GM12878 (cell line): ENCODE measurements at regions not wholly inside any gene's neighbourhood (a gene's known extent, or its start where the extent isn't known, plus 50 kb on each side); places are given as distances from the start of the nearest gene placed in this dataset.

ENCODE experiments used
- ATAC-seq: fragments of 200-7000 bp; cut with Tn5 transposase; 3 replicates; pipeline ENCODE4 v1.9.1; 2020; ENCODE audit warnings: mild to moderate bottlenecking, moderate library complexity
- BruUV-seq: library from RNA; stranded (reverse); fragments of 400-500 nt; replicated peaks from 2 replicates; lab custom pipeline; 2021; lab: Mats Ljungman, UMichigan
- CTCF ChIA-PET: fragments of 300-600 bp; sonication (Branson Sonifier 250); formaldehyde crosslinking; extraction: SDS; loops from one replicate; lab custom pipeline; 2021; ENCODE audit warnings: inconsistent platforms; lab: Yijun Ruan, JAX
- POLR2A ChIA-PET: fragments of 350-600 bp; formaldehyde crosslinking; extraction: SDS; loops from one replicate; lab custom pipeline; 2021; ENCODE audit warnings: inconsistent platforms; lab: Charles Lee
- RAD21 ChIA-PET: fragments of 300-600 bp; sonication (Branson Sonifier 250); formaldehyde crosslinking; loops from one replicate; lab custom pipeline; 2023; ENCODE audit warnings: antibody characterized with exemption; ENCODE audit not compliant: unreplicated experiment; lab: Charles Lee
- SMC1A ChIA-PET: fragments of 300-600 bp; sonication (Branson Sonifier 250); formaldehyde crosslinking; loops from one replicate; lab custom pipeline; 2023; ENCODE audit not compliant: unreplicated experiment, uncharacterized antibody; lab: Charles Lee
- DNase-seq: peaks from one replicate; pipeline ENCODE4 v3.0.0-alpha.2; 2011; ENCODE audit warnings: low read depth, low spot score
- FAIRE-seq: peaks from 3 replicates; lab custom pipeline; 2011; peaks lifted over from hg19 to GRCh38; lab: Jason Lieb, UNC
- H2AFZ ChIP-seq: 2 replicates; pipeline ENCODE4 v1.6.0; 2011; ENCODE audit warnings: low read depth, low read length, control low read depth; ENCODE audit not compliant: control insufficient read depth
- H3K27ac ChIP-seq: 2 replicates; pipeline ENCODE4 v1.5.1; 2011; ENCODE audit warnings: control low read depth; ENCODE audit not compliant: control insufficient read depth, insufficient read depth
- H3K27me3 ChIP-seq, 2 experiments: replicated peaks in 1 of 2; 2 replicates each; pipeline versions ENCODE4 v1.6.0 to v1.6.1; 2011; ENCODE audit warnings: low read length in 1 of 2; ENCODE audit not compliant: control insufficient read depth in 2 of 2, insufficient read depth in 2 of 2
- H3K36me3 ChIP-seq, 2 experiments: 2 replicates each; pipeline ENCODE4 v1.5.1; 2011; ENCODE audit warnings: low read length in 1 of 2; ENCODE audit not compliant: control insufficient read depth in 2 of 2, insufficient read depth in 2 of 2
- H3K4me1 ChIP-seq: 2 replicates; pipeline ENCODE4 v1.6.1; 2011; ENCODE audit warnings: mild to moderate bottlenecking, low read length, moderate library complexity, mixed read lengths; ENCODE audit not compliant: control insufficient read depth, insufficient read depth
- H3K4me2 ChIP-seq: 2 replicates; pipeline ENCODE4 v1.6.0; 2011; ENCODE audit warnings: control low read depth; ENCODE audit not compliant: control insufficient read depth, insufficient read depth
- H3K4me3 ChIP-seq: fragments of 200-600 bp; sonication (generic); 2 replicates; pipeline ENCODE4 v1.5.1; 2016
- H3K79me2 ChIP-seq: 2 replicates; pipeline ENCODE4 v1.6.0; 2011; ENCODE audit warnings: low read length; ENCODE audit not compliant: control insufficient read depth, insufficient read depth
- H3K9ac ChIP-seq: 2 replicates; pipeline ENCODE4 v1.8.0; 2011; ENCODE audit warnings: low read length, control low read depth, mixed read lengths; ENCODE audit not compliant: control insufficient read depth, insufficient read depth
- H3K9me3 ChIP-seq: replicated peaks from 3 replicates; pipeline ENCODE4 v1.5.1; 2011; ENCODE audit warnings: mild to moderate bottlenecking, low read length; ENCODE audit not compliant: control insufficient read depth, insufficient read depth
- H4K20me1 ChIP-seq: 2 replicates; pipeline ENCODE4 v1.6.0; 2011; ENCODE audit not compliant: control insufficient read depth, insufficient read depth
- EP300 ChIP-seq, 2 experiments: fragments of 150-350 bp in 1 of 2; IDR thresholded peaks; 2 replicates each; pipeline ENCODE4 v1.6.1; 2011 to 2012; ENCODE audit warnings: low read depth in 2 of 2, low read length in 2 of 2, borderline replicate concordance in 1 of 2, improper control_type of control experiment in 1 of 2, inconsistent platforms in 1 of 2; ENCODE audit not compliant: control insufficient read depth in 1 of 2
- POLR2AphosphoS2 ChIP-seq: IDR thresholded peaks from 2 replicates; pipeline ENCODE4 v1.6.1; 2011; ENCODE audit warnings: low read depth, mild to moderate bottlenecking, low read length, improper control_type of control experiment, moderate library complexity
- POU2F2 ChIP-seq: IDR thresholded peaks from 3 replicates; pipeline ENCODE4 v1.6.1; 2011; ENCODE audit warnings: low read depth, mild to moderate bottlenecking, low read length, borderline replicate concordance
- WGBS: methylation state at CpG from one replicate; pipeline ENCODE4 v1.1.6; 2016; ENCODE audit warnings: low lambda C conversion rate; ENCODE audit not compliant: insufficient replicate concordance, insufficient coverage; ENCODE audit errors: missing lambda C conversion rate; 5-methylcytosine and 5-hydroxymethylcytosine counted together
- in situ Hi-C: fragments of 300-500 bp; cut with MboI; formaldehyde crosslinking; loops from 9 replicates; pipeline ENCODE4 v1.14.3; 2018; ENCODE audit warnings: mixed read lengths
- intact Hi-C: fragments of 100-400 bp; cut with micrococcal nuclease; formaldehyde crosslinking; loops from one replicate; pipeline ENCODE4 v1.14.2; 2022; ENCODE audit not compliant: unreplicated experiment
- TF ChIP-seq, protein P1 (sequence below): fragments of 450-650 bp; IDR thresholded peaks from 2 replicates; pipeline ENCODE4 v1.6.1; 2017; ENCODE audit warnings: mild to moderate bottlenecking, low read depth, inconsistent platforms; ENCODE audit not compliant: poor library complexity, severe bottlenecking
- TF ChIP-seq, protein P2 (sequence below), 3 experiments: IDR thresholded peaks in 2 of 3; conservative IDR thresholded peaks in 1 of 3; 2 replicates each; pipeline ENCODE4 v1.5.1; 2011; ENCODE audit warnings: low read depth in 3 of 3, low read length in 3 of 3, mild to moderate bottlenecking in 3 of 3, control low read depth in 2 of 3, moderate library complexity in 2 of 3, inconsistent platforms in 1 of 3, mixed read lengths in 1 of 3; ENCODE audit not compliant: control insufficient read depth in 2 of 3, insufficient read depth in 1 of 3; ENCODE audit errors: extremely low read depth in 1 of 3

DNA sequence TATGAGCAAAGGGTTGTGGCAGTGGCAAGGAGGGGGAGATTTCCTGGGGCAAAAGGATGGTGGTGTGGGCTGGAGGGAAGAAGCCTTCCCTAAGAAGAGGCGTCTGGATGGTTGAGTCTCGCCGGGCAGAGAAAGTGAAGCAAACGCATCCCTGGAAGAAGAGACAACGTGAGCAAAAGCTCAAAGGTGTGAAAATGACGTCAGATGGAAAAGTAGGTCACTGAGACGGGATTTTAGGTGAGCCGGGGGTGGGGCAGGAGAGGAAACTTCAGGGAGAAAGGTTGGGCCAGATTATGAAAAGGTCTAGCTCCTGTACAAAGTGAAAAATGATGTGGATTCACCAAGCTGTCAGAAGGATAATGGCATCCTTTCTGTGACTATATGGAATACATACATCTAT, 95.3 kb upstream of the KCNE2 start (continued):
- TF ChIP-seq, protein P1, sequence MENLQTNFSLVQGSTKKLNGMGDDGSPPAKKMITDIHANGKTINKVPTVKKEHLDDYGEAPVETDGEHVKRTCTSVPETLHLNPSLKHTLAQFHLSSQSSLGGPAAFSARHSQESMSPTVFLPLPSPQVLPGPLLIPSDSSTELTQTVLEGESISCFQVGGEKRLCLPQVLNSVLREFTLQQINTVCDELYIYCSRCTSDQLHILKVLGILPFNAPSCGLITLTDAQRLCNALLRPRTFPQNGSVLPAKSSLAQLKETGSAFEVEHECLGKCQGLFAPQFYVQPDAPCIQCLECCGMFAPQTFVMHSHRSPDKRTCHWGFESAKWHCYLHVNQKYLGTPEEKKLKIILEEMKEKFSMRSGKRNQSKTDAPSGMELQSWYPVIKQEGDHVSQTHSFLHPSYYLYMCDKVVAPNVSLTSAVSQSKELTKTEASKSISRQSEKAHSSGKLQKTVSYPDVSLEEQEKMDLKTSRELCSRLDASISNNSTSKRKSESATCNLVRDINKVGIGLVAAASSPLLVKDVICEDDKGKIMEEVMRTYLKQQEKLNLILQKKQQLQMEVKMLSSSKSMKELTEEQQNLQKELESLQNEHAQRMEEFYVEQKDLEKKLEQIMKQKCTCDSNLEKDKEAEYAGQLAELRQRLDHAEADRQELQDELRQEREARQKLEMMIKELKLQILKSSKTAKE = no peak
- TF ChIP-seq, all 136 proteins: peak for 0

DNA sequence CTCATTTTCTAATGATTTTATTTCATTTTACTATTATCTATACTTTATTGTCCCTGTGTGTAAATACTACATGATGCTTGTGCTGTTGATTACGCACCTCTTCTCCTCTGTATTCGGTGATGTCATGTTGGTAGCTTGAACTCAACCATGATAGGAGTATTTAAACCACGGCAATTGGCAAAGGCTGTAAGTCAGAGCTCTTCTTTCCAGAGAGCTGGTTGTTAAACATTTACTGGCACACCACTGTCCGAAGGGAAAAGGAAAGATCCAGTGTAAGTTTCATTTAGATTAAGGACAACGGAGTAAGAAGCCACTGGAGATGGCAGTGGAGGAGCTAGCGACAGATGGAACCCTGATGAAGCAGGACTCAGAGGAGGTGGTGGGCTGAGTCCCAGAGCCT, 93.4 kb upstream of the KCNE2 start:
- RAD21 ChIA-PET = no interaction called here
- WGBS = 31% methylated on average over 6 of the region's 6 CpGs
- no peak for FAIRE-seq
- no peaks in the 10 kb centered on the region for H3K36me3 ChIP-seq
- no peak overlapping the region for H3K4me2 ChIP-seq
- H3K9ac ChIP-seq = no peak overlapping the region
- POLR2A ChIA-PET = no interaction called here
- no peak overlapping the region for H3K4me3 ChIP-seq
- no peaks in the 10 kb centered on the region for H3K79me2 ChIP-seq
- no peak overlapping the region for H3K27ac ChIP-seq
- SMC1A ChIA-PET = interaction anchor here (0.6 to 1.1 kb wide), 2 partner anchors 12 to 17 kb away, joined by 3 read pairs; no protein-coding TSS in a partner anchor
- in situ Hi-C loops (no loop called here), intact Hi-C loops (no loop called here)
- H3K4me1 ChIP-seq = no peaks in the 10 kb centered on the region
- CTCF ChIA-PET = no interaction called here
- no TSS peak for BruUV-seq
- no peaks in the 10 kb centered on the region for H4K20me1 ChIP-seq
- no peak for ATAC-seq
- H3K27me3 ChIP-seq = no peaks in the 10 kb centered on the region
- no peaks in the 10 kb centered on the region for H3K9me3 ChIP-seq
- H2AFZ ChIP-seq = no peak overlapping the region
- no peak for DNase-seq
- TF ChIP-seq POU2F2 (no peak), EP300 (IDR thresholded peaks at IDR 0.05; ENCODE audit: borderline replicate concordance in 1 of 2, control insufficient read depth in 1 of 2, low read depth in 2 of 2, low read length in 2 of 2) (no peak), POLR2AphosphoS2 (no peak)
- TF ChIP-seq, protein P2, sequence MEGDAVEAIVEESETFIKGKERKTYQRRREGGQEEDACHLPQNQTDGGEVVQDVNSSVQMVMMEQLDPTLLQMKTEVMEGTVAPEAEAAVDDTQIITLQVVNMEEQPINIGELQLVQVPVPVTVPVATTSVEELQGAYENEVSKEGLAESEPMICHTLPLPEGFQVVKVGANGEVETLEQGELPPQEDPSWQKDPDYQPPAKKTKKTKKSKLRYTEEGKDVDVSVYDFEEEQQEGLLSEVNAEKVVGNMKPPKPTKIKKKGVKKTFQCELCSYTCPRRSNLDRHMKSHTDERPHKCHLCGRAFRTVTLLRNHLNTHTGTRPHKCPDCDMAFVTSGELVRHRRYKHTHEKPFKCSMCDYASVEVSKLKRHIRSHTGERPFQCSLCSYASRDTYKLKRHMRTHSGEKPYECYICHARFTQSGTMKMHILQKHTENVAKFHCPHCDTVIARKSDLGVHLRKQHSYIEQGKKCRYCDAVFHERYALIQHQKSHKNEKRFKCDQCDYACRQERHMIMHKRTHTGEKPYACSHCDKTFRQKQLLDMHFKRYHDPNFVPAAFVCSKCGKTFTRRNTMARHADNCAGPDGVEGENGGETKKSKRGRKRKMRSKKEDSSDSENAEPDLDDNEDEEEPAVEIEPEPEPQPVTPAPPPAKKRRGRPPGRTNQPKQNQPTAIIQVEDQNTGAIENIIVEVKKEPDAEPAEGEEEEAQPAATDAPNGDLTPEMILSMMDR (IDR thresholded peaks at IDR 0.05 in 2 of 3, conservative IDR thresholded peaks at IDR 0.05 in 1 of 3; ENCODE audit: control insufficient read depth in 2 of 3, extremely low read depth in 1 of 3, insufficient read depth in 1 of 3, low read depth in 3 of 3, low read length in 3 of 3) = no peak
